HG03196 (cell line): ENCODE measurements at regions not wholly inside any gene's neighbourhood (a gene's known extent, or its start where the extent isn't known, plus 50 kb on each side); places are given as distances from the start of the nearest gene placed in this dataset.

Experiments
- ATAC-seq: cut with Tn5 transposase; IDR thresholded peaks from one replicate; pipeline ENCODE4 v1.9.1; 2021; ENCODE audit not compliant: unreplicated experiment

- ATAC-seq = no peak
Observed at GRCh38 chr10:113434950-113435349, 117.9 kb upstream of the HABP2 start.

- ATAC-seq = no peak
Observed at GRCh38 chr10:113435881-113436280, 117.0 kb upstream of the HABP2 start.

- ATAC-seq = no peak
Observed at GRCh38 chr10:113436851-113437250, 116.0 kb upstream of the HABP2 start.

DNA sequence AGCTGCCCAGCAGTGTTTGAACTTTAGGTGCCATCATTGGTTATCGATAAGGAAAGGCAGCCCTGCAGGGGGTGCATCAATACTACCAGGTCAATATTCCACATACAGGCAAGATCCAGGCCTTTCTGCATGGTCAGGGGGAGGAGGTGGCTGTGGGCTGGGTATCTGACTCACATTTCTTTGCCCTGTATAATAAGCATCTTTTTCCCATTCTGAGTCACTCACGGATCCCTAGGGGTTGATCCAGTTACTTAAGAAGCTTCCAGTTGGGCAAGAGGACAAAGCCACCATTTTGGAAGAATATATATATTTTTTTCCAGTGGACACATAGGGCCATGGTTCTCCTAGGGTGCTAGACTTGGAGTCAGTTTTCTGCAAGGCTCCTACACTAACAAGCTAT, 114.2 kb upstream of the HABP2 start:
- no peak for ATAC-seq

DNA sequence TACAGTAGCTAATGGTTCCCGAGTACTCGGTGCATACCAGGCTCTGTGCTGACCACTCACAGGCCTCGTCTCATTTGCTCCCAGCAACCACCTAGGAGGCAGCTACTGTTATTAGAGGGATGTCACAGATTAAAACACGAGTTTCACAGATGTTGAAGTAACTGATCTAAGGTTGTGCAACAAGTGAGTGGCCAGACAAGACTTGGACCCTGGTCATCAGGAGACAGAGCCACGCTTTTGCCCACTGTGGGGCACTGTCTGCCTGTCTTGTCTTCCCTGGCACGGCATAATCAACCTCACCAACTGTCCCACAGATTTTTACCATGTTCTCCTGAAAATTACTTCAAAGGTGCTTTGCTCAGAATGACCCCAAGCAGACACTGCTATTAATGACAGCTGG, 111.6 kb upstream of the HABP2 start:
- ATAC-seq = no peak

- no peak for ATAC-seq
Observed at GRCh38 chr10:113441686-113442270, 111.1 kb upstream of the HABP2 start.

GRCh38 chr10:113442336-113442735, 110.5 kb upstream of the HABP2 start:
- ATAC-seq = no peak

GRCh38 chr10:113443141-113443925, 109.5 kb upstream of the HABP2 start:
- ATAC-seq = no peak

GRCh38 chr10:113444766-113445365, 108.0 kb upstream of the HABP2 start:
- no peak for ATAC-seq

GRCh38 chr10:113445736-113446135, 107.1 kb upstream of the HABP2 start:
- ATAC-seq = no peak

GRCh38 chr10:113446739-113447138, 106.1 kb upstream of the HABP2 start:
- ATAC-seq = no peak

DNA sequence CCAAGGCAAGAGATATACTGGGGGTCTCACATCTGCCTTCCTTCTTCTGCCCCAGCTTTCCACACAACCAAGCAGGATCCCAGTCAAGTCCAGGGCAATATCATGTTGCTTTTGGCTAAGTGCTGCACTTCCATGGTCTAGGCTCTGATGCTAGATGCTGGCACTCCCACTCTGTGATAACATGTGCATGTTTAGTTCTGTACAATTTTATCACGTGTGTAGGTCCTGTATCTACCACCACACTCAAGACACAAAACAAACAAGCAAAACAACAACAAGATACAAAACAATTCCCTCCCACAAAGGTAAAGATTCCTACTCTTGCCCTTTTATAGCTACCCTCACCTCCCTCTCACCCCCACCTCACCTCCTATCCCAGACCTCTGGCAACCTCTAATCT, 105.6 kb upstream of the HABP2 start:
- ATAC-seq = no peak

- ATAC-seq = no peak
Observed at GRCh38 chr10:113449006-113449695, 103.7 kb upstream of the HABP2 start.

DNA sequence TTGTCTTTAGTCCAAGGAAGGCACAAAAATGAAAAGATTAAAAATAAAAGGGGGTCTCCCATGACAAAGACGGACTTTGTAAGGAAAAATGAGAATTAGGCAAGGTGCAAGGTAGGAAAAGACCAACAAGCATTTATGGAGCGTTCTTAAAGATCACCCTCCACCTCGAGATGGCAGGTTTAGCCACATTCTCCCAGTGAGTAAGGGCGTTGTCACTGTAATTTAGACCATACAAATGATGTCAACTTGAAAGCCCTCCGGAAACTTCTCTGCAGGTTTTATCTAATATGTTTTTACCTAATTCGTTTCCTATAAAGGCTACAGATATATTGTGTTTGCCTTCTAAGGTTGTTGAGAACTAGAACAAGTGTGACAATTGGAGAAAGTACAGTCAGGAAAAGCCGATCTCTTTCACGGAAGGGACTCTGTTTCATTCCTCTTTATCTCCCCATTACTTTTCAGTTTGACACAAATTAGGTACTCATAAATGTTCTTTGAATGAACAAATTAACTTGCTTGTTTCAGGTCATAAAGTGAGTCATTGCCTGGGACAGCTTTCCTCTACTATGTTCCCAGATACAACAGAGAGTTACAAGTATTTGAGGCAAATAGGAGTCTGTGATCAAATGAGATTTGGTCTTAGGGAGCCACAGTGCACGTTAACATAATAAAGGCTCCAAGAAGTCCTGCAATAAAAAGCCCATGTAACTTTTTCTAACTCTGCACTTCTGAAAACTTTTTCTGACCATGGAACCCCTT, 102.6 kb upstream of the HABP2 start:
- ATAC-seq = no peak

DNA sequence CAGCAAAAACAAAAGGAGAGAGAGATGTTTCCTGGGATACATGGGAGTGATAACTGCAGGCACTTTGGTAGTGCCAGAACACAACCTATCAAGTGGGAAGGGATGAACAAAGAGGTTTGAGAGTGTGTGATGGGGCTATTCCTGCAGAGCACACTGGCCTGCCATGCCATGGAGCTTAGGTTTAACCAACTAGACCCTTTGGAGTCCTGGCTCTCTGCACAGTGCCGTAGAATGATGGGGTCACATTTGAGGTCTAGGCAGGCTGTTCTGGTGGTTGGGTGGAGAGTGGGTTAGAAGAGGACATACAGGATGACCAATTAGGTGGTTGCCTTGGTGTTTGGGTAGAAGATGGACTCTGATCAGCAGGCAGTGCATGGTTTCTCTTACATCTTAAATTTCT, 101.9 kb upstream of the HABP2 start:
- no peak for ATAC-seq

DNA sequence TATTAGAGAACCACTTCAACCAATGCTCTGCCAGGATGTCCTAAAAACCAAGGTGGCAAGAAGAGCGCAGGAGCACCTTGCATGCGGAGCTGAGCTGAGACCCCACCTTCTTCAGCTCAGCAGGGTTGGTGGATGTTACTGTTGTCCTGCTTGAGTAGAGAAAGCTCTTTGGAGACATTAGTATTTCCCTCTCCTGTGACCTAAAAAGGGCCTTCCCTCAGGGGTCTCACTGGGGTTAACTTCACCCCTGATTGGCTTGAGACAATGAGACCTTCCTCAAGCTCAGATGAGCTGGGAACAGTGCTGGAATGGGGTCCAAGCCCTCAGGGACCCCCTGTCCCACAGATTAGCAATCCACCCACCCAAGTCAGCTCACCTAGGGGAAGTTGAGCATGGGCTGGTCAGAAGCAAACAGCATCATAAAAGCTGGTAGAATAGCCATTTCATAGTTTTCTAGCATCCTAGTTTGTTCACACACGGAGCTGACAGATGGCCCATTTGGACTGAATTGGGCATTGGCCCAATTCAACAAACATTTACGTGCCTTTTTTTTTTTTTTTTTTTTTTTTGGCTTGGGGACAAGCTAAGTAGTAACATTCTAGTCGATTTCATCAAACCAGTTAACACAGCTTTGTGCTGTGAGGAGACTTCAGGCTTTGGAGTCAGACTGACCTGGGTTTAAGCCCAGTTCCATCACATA, 100.6 kb upstream of the HABP2 start:
- ATAC-seq = no peak

GRCh38 chr10:113453351-113453750, 99.5 kb upstream of the HABP2 start:
- ATAC-seq = no peak

- no peak for ATAC-seq
Observed at GRCh38 chr10:113454341-113455061, 98.4 kb upstream of the HABP2 start.

DNA sequence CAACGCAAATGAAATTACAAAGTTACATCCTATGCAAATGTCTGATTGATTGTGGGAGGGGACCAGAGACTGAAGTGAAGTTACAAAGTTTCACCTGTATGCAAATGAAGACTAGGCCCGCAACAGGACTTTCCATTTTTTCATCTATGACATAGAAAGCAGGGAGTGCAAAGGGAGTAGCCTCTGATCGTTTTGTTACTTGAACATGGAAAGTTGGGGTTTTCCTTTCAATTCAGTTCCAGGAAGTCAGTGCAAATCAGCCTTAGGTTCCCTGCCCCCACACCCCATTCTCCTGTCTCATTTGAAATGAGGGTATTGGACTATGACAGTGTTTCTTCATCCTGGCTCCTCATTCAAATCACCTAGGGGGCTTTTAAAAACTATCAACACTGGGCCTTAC, 96.9 kb upstream of the HABP2 start:
- ATAC-seq = no peak

DNA sequence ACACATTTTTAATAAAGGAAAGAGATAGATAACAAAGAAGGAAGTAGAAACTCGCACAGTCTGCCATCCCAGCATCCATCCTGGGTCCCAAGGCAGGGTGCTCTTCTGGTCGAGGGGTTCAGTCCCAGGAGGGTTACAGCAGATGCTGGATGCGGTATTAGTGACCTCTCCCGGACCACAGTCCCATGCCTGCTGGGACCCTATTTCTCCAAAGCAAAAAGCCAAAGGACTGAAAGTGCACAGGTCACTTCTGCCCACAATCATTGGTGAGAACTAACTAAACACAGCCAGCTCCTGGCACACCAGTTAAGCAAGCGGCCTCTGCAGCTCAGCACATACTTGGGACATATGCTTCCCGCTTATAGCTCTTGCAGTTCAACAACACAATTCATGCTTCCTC, 96.1 kb upstream of the HABP2 start:
- no peak for ATAC-seq
